COR-L47 (cell line): ENCODE measurements at regions not wholly inside any gene's neighbourhood (a gene's known extent, or its start where the extent isn't known, plus 50 kb on each side); places are given as distances from the start of the nearest gene placed in this dataset.
"Not testable (repeated sequence)": the region's sequence is repeated elsewhere in the genome, so short reads cannot be mapped to it uniquely, and the experiment has no call there.

Source experiments
- DNase-seq: peaks from one replicate; lab custom pipeline; 2025; lab: John Stamatoyannopoulos, UW

DNA sequence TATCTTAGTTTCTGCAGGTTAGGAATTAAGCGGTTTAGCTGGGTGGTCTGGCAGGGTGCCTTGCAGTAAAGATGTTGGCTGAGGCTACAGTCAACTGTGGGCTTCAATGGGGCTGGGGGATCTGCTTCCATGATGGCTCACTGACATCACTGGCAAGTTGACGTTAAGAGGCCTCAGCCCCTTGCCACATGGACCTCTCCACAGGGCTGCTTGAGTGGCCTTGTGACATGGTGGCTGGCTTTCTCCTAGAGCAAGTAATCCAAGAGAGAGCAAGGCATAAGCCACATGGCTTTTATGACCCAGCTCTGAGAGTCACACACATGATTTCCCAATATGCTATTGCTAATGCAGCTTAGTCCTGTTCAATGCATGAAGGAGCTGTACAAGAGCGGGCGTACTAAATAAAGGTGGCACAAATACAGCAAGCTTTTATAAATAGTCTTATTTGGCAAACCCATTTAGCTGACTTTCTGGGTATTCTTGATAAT is 109.1 kb downstream of the SEPTIN7 start:
- DNase-seq = no peak

DNA sequence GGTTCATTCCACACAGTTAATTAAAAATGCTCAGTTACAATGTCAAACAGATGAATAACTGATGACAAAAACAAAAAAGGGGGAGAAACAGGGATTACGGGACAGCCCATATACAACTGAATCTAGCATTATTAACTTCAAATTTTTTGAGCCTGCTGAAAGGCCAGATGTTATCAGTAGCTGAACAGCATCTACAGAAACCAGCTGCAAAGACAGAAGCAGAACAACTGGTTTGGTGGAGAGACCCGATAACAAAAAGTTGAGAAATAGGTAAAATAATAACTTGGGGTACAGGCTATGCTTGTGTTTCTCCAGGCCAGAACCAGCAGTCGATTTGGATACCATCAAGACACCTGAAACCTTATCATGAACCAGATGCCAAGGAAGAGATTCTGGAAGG is 109.8 kb downstream of the SEPTIN7 start:
- DNase-seq = not testable (repeated sequence)

- not testable (repeated sequence) for DNase-seq
These were observed 112.5 kb downstream of the SEPTIN7 start for GRCh38 chr7:35913350-35913749.

- not testable (repeated sequence) for DNase-seq
These were observed 113.4 kb downstream of the SEPTIN7 start for GRCh38 chr7:35914214-35914613.

DNA sequence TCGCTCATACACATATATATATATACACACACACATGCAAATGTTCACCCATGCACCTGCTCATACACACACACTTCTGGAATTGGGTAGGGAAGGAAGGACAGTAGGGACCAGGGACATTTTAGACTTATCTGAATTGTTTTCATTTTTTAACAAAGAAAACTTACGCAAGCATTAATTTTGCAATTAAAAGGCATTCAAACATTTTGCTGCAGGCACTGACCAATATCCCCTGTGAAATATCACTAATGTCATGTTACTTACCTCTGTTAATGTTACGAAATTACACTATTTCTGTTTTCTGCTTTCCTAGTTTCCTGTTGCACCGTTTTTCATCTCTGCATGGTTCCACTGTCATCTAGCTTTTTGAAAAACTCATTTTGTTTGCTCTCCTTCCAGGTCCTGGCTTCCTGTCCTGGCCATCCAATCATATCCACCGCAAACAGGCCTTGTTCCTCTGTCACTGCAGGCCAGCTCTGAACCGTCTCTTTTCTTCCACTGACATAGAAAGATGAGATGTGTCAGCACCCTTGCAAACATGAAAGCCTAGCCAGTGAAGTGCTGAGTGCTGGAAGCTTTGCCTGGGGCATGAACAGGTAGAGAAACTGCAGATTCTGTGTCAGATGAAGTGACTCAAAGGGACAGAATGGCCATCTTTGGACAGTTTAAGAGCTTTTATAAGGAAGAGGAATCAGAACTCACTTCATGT is 114.5 kb downstream of the SEPTIN7 start:
- not testable (repeated sequence) for DNase-seq

GRCh38 chr7:35918217-35918616 is 117.4 kb downstream of the SEPTIN7 start:
- DNase-seq = not testable (repeated sequence)

DNA sequence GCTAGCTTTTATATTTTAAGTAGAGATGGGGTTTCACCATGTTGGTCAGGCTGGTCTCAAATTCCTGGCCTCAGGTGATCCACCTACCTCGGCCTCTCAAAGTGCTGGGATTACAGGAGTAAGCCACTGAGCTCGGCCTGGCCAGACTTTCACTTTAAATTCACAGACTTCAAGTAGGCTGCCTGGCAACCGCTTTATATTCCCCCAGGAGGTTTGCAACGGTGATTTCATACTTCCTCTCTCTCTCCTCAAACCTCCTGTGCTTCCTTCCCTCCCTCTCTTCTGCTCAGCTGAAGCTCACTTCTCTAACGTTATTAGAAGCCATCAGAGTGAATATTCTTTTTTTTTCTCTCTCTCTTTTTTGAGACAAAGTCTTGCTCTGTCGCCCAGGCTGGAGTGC is 118.8 kb downstream of the SEPTIN7 start:
- DNase-seq = not testable (repeated sequence)

- not testable (repeated sequence) for DNase-seq
These were observed 120.5 kb downstream of the SEPTIN7 start for GRCh38 chr7:35921338-35921737.

GRCh38 chr7:35924668-35925067 is 123.8 kb downstream of the SEPTIN7 start:
- DNase-seq = not testable (repeated sequence)

- not testable (repeated sequence) for DNase-seq
These were observed 126.1 kb downstream of the SEPTIN7 start for GRCh38 chr7:35926966-35927365.

GRCh38 chr7:35931134-35931533 is 130.3 kb downstream of the SEPTIN7 start:
- DNase-seq = not testable (repeated sequence)

GRCh38 chr7:35931551-35931950 is 130.7 kb downstream of the SEPTIN7 start:
- not testable (repeated sequence) for DNase-seq

- DNase-seq = not testable (repeated sequence)
These were observed 139.8 kb downstream of the SEPTIN7 start for GRCh38 chr7:35940695-35941094.

DNA sequence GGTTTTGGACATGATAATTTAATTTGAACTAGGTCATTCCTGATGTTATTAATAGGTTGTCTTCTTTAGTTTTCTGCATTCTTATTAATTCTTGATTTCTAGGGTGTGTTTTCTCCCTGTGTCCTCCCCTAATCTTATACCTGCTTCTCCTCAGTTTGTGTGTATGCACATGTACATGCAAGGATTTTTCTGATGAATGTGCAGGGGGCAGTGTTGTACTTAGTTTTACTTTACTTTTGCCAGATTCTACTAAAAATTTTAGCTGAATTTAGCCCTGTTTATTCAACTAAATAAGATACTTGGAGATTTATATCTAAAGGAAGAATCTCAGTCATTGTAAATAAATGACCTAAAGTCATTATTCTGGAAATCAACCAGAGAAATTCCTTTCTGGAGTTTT is 144.8 kb downstream of the SEPTIN7 start:
- not testable (repeated sequence) for DNase-seq

GRCh38 chr7:35955735-35956134 is 154.9 kb downstream of the SEPTIN7 start:
- not testable (repeated sequence) for DNase-seq

DNA sequence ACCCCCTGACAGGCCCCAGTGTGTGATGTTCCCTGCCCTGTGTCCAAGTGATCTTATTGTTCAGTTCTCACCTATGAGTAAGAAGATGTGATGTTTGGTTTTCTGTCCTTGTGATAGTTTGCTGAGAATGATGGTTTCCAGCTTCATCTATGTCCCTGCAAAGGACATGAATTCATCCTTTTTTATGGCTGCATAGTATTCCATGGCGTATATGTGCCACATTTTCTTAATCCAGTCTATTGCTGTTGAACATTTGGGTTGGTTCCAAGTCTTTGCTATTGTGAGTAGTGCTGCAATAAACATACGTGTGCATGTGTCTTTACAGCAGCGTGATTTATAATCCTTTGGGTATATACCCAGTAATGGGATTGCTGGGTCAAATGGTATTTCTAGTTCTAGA is 156.1 kb downstream of the SEPTIN7 start:
- not testable (repeated sequence) for DNase-seq

DNA sequence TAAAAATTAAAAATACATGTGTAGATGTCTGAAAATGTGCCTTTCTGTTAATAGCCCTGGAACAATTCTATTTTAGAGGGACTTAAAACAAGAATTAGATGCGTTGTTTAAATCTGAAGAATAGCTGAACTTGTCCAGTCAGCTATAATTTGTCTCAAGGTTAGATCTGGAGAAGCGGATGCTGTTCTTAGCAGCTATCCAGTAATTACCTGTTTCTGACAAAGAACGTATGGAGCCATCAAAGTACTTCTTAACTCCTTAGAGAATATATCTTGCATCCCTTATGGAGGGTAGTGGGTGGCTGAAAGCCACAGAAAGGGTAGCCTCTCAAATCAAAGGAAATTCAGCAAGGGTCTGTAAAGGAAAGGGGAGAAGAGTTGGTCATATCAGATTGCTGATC is 160.4 kb downstream of the SEPTIN7 start:
- not testable (repeated sequence) for DNase-seq

- not testable (repeated sequence) for DNase-seq
These were observed 161.8 kb downstream of the SEPTIN7 start for GRCh38 chr7:35962607-35963006.

DNA sequence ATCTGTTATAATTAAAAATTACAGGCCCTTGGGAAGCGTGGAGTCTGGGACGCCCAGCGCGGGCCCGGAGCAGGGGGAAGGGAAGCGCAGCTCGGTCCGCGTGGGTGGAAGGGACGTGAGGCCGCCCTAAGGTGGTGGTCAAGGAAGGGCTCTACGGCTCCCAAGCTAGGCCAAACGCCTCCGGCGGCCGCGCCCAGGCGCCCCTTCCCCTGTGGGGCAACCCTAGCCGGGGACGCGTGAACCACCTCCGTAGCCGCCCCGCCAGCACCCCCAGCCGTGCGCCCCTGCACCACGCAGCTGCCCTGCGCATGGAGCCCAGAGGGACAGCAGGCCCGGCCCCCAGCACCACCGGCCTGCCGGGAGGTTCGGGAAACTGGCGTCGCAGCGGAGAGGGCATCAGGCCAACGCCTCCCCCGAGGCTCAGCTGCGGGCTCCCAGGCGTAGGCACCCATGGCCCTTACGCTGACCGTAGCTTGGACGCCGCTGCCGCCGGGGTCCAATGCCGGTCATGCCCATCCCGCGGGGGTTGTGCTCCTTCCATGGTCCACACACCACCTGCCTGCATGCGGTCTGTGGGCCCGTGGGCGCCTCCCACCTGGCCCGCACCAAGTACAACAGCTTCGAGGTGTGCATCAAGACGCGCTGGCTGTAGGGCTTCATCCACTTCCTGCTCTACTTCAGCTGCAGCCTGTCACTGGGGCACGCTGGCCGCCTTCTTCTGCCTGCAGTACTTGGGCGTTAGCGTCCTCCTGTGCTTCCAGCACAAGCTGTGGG is 166.7 kb downstream of the SEPTIN7 start:
- DNase-seq = no peak

DNA sequence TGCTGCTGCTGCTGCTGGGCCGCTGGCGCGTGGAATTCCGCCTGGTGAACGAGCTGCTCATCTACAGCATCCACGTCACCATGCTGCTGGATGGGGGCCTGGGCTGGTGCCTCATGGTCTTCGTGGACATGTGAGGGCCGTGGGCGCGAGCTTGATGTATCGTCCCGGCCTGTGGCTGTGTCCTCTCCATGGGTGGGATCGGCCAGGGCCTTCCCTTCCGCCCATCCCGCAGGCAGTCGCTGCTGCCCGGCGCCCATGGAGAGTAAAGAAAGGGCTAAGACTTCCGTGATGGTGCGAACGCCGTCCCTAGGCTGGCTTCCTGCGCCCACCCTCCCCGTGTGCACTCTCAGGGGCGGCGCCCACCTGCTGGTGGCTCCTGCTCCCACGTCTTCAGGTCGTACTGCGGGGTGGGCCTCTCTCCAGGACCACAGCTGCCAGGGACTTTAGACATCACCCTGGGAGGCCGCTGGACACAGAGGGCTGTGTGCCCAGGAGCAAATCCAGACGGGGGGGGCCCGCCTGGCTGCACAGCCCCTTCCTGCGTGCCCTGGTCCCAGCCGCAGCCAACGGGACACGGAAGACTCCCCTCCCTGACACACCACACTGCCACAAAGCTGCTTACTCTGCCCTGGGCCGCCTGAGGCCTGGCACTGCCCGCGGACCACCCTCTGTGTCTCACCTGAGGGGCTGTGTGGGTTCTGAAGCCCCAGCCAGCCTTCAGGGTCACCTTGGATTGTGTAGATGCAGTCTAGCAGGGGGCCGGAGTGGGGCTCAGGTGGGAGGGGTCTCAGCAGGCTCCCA is 167.5 kb downstream of the SEPTIN7 start:
- no peak for DNase-seq

DNA sequence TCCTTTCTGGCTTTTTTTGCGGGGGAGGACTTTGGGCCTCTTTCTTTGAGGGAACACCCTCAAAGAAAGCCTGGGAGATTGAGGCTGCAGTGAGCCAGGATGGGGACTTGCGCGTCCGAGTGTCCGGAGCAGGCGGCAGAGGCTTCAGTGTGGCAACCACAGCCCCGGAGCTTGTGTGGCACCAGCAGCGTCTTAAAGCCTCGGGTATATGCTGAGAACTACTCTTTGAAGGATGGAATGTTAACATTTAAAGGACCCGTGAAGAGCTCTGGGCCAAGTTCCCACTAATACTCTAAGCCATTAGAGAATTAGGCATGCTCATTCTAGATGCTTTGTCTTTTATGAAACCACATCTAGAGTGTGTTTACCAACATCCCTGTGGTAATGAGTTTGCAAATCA is 168.2 kb downstream of the SEPTIN7 start:
- no peak for DNase-seq

DNA sequence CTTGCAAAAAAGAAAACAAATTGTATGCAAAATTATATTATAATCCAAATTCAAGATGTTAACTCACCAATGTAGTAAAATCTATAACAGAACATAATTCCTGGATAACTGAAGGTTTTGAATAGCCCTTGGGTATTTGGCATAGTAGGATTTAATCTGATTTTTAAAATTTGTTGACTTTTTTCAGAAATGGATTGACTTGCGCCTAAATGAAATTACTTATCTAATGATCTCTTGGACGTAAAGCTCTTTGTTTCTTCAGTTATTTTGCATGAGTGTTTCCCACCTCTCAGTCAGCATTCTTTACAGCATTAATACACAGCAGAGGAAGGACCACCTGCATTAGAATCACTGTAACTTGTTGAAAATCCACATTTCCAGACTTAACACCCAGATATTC is 169.6 kb downstream of the SEPTIN7 start:
- no peak for DNase-seq
